Keratinocyte (primary cell): ENCODE measurements at regions not wholly inside any gene's neighbourhood (a gene's known extent, or its start where the extent isn't known, plus 50 kb on each side); places are given as distances from the start of the nearest gene placed in this dataset.
A peak's percentile ranks its signal among the peaks of the same experiment; 100 is the strongest.

Experiments used
- DNase-seq: peaks from one replicate; pipeline ENCODE4 v3.0.0-alpha.2; 2011; ENCODE audit warnings: low read depth, missing footprints, low spot score
- FAIRE-seq: peaks from 2 replicates; lab custom pipeline; 2011; peaks lifted over from hg19 to GRCh38; lab: Jason Lieb, UNC
- H2AFZ ChIP-seq: 2 replicates; pipeline ENCODE4 v1.6.0; 2012; ENCODE audit warnings: low read length, control low read depth, inconsistent platforms; ENCODE audit not compliant: control insufficient read depth
- H3K27ac ChIP-seq: 2 replicates; pipeline ENCODE4 v1.5.1; 2011; ENCODE audit warnings: low read length; ENCODE audit not compliant: control insufficient read depth, insufficient read depth
- H3K27me3 ChIP-seq: 3 replicates; pipeline ENCODE4 v1.6.0; 2011; ENCODE audit warnings: low read length; ENCODE audit not compliant: control insufficient read depth, insufficient read depth; ENCODE audit errors: extremely low read depth
- H3K36me3 ChIP-seq, 2 experiments: 2 replicates in 1 of 2; 3 replicates in 1 of 2; pipeline ENCODE4 v1.5.1; 2011; ENCODE audit warnings: low read length in 2 of 2, mild to moderate bottlenecking in 1 of 2; ENCODE audit not compliant: control insufficient read depth in 2 of 2, insufficient read depth in 2 of 2; ENCODE audit errors: extremely low read depth in 1 of 2
- H3K4me1 ChIP-seq: 3 replicates; pipeline ENCODE4 v1.5.1; 2011; ENCODE audit warnings: low read length; ENCODE audit not compliant: control insufficient read depth, insufficient read depth; ENCODE audit errors: extremely low read depth
- H3K4me2 ChIP-seq: 3 replicates; pipeline ENCODE4 v1.6.0; 2011; ENCODE audit warnings: low read depth, low read length; ENCODE audit not compliant: control insufficient read depth, insufficient read depth; ENCODE audit errors: extremely low read depth
- H3K4me3 ChIP-seq, 3 experiments: fragments of 200-600 bp in 1 of 3; sonication (generic) in 1 of 3; 2 replicates in 2 of 3; 3 replicates in 1 of 3; pipeline ENCODE4 v1.5.1; 2011 to 2016; ENCODE audit warnings: low read length in 3 of 3, mild to moderate bottlenecking in 3 of 3, control low read depth in 2 of 3, inconsistent platforms in 1 of 3, low read depth in 1 of 3, mixed read lengths in 1 of 3, mixed run types in 1 of 3, moderate library complexity in 1 of 3; ENCODE audit not compliant: control insufficient read depth in 2 of 3, insufficient read depth in 2 of 3; ENCODE audit errors: extremely low read depth in 1 of 3
- H3K79me2 ChIP-seq: 2 replicates; pipeline ENCODE4 v1.6.0; 2012; ENCODE audit warnings: low read length; ENCODE audit not compliant: control insufficient read depth, insufficient read depth
- H3K9ac ChIP-seq: 3 replicates; pipeline ENCODE4 v1.6.0; 2011; ENCODE audit warnings: low read length; ENCODE audit not compliant: control insufficient read depth, insufficient read depth; ENCODE audit errors: extremely low read depth
- H3K9me1 ChIP-seq: 3 replicates; pipeline ENCODE4 v1.6.0; 2011; ENCODE audit warnings: low read length; ENCODE audit not compliant: control insufficient read depth, insufficient read depth; ENCODE audit errors: extremely low read depth
- H3K9me3 ChIP-seq: 2 replicates; pipeline ENCODE4 v1.5.1; 2012; ENCODE audit warnings: low read depth, low read length; ENCODE audit not compliant: control insufficient read depth
- H4K20me1 ChIP-seq: 3 replicates; pipeline ENCODE4 v1.6.0; 2011; ENCODE audit warnings: low read length; ENCODE audit not compliant: control insufficient read depth, insufficient read depth; ENCODE audit errors: extremely low read depth
- EZH2 ChIP-seq: IDR thresholded peaks from one replicate; pipeline ENCODE4 v1.6.1; 2012; ENCODE audit warnings: inconsistent platforms, mild to moderate bottlenecking, low read length, moderate library complexity
- dilution Hi-C: fragments of 300-500 bp; cut with MboI; formaldehyde crosslinking; loops from one replicate; pipeline ENCODE4 v1.7.0; 2020; ENCODE audit warnings: low sequenced_read_pairs; ENCODE audit not compliant: extremely low pct_ligation_motif_present
- TF ChIP-seq, protein P1 (sequence below), 3 experiments: IDR thresholded peaks in 1 of 3; conservative IDR thresholded peaks in 1 of 3; optimal IDR thresholded peaks in 1 of 3; 2 replicates in 2 of 3; 3 replicates in 1 of 3; pipeline versions ENCODE3 to v1.5.1; 2011; ENCODE audit warnings: low read length in 3 of 3, mild to moderate bottlenecking in 3 of 3, moderate library complexity in 2 of 3, control low read depth in 1 of 3, inconsistent platforms in 1 of 3; ENCODE audit not compliant: insufficient read depth in 2 of 3; ENCODE audit errors: extremely low read depth in 1 of 3

DNA sequence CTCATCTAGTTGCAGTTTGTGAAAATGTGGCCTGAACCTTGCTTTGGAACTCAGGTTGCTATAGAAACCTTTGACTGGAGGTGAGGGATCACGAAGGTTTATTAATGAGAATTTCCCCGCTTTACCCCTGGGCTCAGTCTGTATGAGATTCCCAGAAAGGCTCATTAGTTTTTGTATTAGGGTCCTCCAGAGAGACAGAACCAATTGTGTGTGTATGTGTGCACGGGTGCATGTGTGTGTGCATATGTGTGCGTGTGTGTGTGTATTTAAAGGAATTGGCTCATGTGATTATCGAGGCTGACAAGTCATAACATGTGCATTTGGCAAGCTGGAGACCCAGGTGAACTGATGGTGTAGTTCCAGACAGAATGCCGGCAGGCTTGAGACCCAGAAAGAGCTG, 113.8 kb upstream of the DLX2 start:
- Histone ChIP-seq H3K27me3 (no peaks in the 10 kb centered on the region), H3K79me2 (no peaks in the 10 kb centered on the region), H2AFZ (peak overlapping the region; percentile 8), H3K4me2 (peak overlapping the region; percentile 15), H4K20me1 (no peaks in the 10 kb centered on the region), H3K9me3 (no peaks in the 10 kb centered on the region), H3K9me1 (no peaks in the 10 kb centered on the region), H3K36me3 (no peaks in the 10 kb centered on the region), H3K9ac (no peak overlapping the region), H3K4me3 (no peak overlapping the region), H3K4me1 (peaks cover 35% of the 10 kb centered on the region), H3K27ac (peak overlapping the region; percentile 34)
- no peak for TF ChIP-seq EZH2
- TF ChIP-seq, protein P1, sequence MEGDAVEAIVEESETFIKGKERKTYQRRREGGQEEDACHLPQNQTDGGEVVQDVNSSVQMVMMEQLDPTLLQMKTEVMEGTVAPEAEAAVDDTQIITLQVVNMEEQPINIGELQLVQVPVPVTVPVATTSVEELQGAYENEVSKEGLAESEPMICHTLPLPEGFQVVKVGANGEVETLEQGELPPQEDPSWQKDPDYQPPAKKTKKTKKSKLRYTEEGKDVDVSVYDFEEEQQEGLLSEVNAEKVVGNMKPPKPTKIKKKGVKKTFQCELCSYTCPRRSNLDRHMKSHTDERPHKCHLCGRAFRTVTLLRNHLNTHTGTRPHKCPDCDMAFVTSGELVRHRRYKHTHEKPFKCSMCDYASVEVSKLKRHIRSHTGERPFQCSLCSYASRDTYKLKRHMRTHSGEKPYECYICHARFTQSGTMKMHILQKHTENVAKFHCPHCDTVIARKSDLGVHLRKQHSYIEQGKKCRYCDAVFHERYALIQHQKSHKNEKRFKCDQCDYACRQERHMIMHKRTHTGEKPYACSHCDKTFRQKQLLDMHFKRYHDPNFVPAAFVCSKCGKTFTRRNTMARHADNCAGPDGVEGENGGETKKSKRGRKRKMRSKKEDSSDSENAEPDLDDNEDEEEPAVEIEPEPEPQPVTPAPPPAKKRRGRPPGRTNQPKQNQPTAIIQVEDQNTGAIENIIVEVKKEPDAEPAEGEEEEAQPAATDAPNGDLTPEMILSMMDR (optimal IDR thresholded peaks at IDR 0.05 in 1 of 3, IDR thresholded peaks at IDR 0.05 in 1 of 3, conservative IDR thresholded peaks at IDR 0.05 in 1 of 3; ENCODE audit: extremely low read depth in 1 of 3, insufficient read depth in 2 of 3, low read length in 3 of 3): no peak
- DNase-seq (no peak), FAIRE-seq (peak; percentile 90)
- dilution Hi-C loops: no loop called here

DNA sequence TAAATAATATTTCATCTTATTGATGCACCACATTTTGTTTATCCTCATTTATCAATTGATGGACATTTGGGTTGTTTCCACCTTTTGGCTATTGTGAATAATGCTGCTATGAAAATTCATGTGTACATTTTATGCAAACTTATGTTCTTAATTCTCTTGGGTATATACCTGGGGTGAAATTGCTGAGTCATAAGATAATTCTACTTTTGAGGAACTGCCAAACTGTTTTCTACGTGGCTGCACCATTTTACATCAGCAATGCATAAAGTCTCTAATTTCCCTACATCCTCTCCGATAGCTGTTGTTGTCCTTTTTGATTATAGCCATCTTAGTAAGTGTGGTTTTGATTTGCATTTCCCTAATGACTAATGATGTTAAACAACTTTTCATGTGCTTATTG, 116.5 kb upstream of the DLX2 start:
- dilution Hi-C loops: no loop called here
- no peak for TF ChIP-seq EZH2
- TF ChIP-seq, protein P1 (optimal IDR thresholded peaks at IDR 0.05 in 1 of 3, IDR thresholded peaks at IDR 0.05 in 1 of 3, conservative IDR thresholded peaks at IDR 0.05 in 1 of 3; ENCODE audit: extremely low read depth in 1 of 3, insufficient read depth in 2 of 3, low read length in 3 of 3): no peak

More for the DNA sequence above, 116.5 kb upstream of the DLX2 start:
- Histone ChIP-seq H2AFZ (no peak overlapping the region), H3K27ac (no peak overlapping the region), H3K27me3 (no peaks in the 10 kb centered on the region), H3K9me1 (no peaks in the 10 kb centered on the region), H3K4me2 (no peak overlapping the region), H4K20me1 (no peaks in the 10 kb centered on the region), H3K36me3 (no peaks in the 10 kb centered on the region), H3K4me1 (peaks cover 33% of the 10 kb centered on the region), H3K4me3 (no peak overlapping the region), H3K79me2 (no peaks in the 10 kb centered on the region), H3K9ac (no peak overlapping the region), H3K9me3 (no peaks in the 10 kb centered on the region)
- FAIRE-seq: no peak
- DNase-seq: no peak
